Cardiac muscle cell (in vitro differentiated cells and primary cell): ENCODE measurements at regions not wholly inside any gene's neighbourhood (a gene's known extent, or its start where the extent isn't known, plus 50 kb on each side); places are given as distances from the start of the nearest gene placed in this dataset.

Experiments
- DNase-seq, 2 donors: peaks; one replicate each; pipeline versions ENCODE4 v3.0.0 to v3.0.0-alpha.2; 2010 to 2017; ENCODE audit warnings: low read depth in 1 of 2, low spot score in 1 of 2
- H3K27ac ChIP-seq: fragments of 200-600 bp; sonication (generic); 2 replicates; pipeline ENCODE4 v1.5.1; 2016
- H3K27me3 ChIP-seq: fragments of 200-600 bp; sonication (generic); 2 replicates; pipeline ENCODE4 v1.6.0; 2016; ENCODE audit warnings: control low read depth
- H3K36me3 ChIP-seq: fragments of 200-600 bp; sonication (generic); 2 replicates; pipeline ENCODE4 v1.5.1; 2016; ENCODE audit warnings: control low read depth
- H3K4me1 ChIP-seq: fragments of 200-600 bp; sonication (generic); 2 replicates; pipeline ENCODE4 v1.8.1; 2017; ENCODE audit warnings: low read depth, mild to moderate bottlenecking, mixed run types
- H3K4me3 ChIP-seq: fragments of 200-600 bp; sonication (generic); 2 replicates; pipeline ENCODE4 v1.5.1; 2016; ENCODE audit warnings: mild to moderate bottlenecking
- H3K9me3 ChIP-seq: fragments of 200-600 bp; sonication (generic); 2 replicates; pipeline ENCODE4 v1.5.1; 2017; ENCODE audit warnings: low read depth, mild to moderate bottlenecking, control low read depth
- TF ChIP-seq, protein P1 (sequence below): IDR thresholded peaks from 2 replicates; pipeline ENCODE4 v1.5.1; 2012; ENCODE audit warnings: low read depth, mild to moderate bottlenecking, low read length

- Histone ChIP-seq H3K27ac (no peak overlapping the region), H3K4me3 (no peak overlapping the region), H3K9me3 (no peaks in the 10 kb centered on the region), H3K36me3 (no peaks in the 10 kb centered on the region), H3K4me1 (peaks cover 4% of the 10 kb centered on the region), H3K27me3 (no peaks in the 10 kb centered on the region)
- TF ChIP-seq, protein P1, sequence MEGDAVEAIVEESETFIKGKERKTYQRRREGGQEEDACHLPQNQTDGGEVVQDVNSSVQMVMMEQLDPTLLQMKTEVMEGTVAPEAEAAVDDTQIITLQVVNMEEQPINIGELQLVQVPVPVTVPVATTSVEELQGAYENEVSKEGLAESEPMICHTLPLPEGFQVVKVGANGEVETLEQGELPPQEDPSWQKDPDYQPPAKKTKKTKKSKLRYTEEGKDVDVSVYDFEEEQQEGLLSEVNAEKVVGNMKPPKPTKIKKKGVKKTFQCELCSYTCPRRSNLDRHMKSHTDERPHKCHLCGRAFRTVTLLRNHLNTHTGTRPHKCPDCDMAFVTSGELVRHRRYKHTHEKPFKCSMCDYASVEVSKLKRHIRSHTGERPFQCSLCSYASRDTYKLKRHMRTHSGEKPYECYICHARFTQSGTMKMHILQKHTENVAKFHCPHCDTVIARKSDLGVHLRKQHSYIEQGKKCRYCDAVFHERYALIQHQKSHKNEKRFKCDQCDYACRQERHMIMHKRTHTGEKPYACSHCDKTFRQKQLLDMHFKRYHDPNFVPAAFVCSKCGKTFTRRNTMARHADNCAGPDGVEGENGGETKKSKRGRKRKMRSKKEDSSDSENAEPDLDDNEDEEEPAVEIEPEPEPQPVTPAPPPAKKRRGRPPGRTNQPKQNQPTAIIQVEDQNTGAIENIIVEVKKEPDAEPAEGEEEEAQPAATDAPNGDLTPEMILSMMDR: no peak
- no peak for DNase-seq
These were observed 277.0 kb upstream of the NRP1 start for GRCh38 chr10:33611423-33611822.

GRCh38 chr10:33609546-33609945 lies 275.1 kb upstream of the NRP1 start:
- no peak overlapping the region for H3K27ac ChIP-seq
- no peak for DNase-seq
- H3K36me3 ChIP-seq: no peaks in the 10 kb centered on the region
- no peaks in the 10 kb centered on the region for H3K27me3 ChIP-seq
- no peaks in the 10 kb centered on the region for H3K9me3 ChIP-seq
- TF ChIP-seq, protein P1: no peak
- H3K4me1 ChIP-seq: no peaks in the 10 kb centered on the region
- no peak overlapping the region for H3K4me3 ChIP-seq

DNA sequence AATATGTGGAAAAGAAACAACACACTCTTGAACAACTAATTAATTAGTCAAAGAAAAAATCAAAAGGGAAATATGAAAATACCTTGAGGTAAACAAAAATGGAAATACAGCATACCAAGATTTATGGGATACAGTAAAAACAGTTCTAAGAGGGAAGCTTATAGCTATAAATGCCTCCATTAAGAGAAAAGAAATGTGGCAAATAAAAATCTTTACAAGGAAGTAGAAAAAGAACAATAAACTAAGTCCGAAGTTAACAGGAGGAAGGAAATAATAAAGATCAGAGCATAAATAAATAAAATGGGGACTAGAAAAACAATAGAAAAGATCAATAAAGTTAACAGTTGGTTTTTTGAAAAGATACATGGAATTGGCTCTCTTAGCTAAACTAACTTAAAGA lies 267.8 kb upstream of the NRP1 start:
- no peak overlapping the region for H3K27ac ChIP-seq
- no peak for DNase-seq
- H3K4me1 ChIP-seq: no peaks in the 10 kb centered on the region
- H3K9me3 ChIP-seq: no peaks in the 10 kb centered on the region
- H3K27me3 ChIP-seq: no peaks in the 10 kb centered on the region
- TF ChIP-seq, protein P1: no peak
- no peak overlapping the region for H3K4me3 ChIP-seq
- no peaks in the 10 kb centered on the region for H3K36me3 ChIP-seq

DNA sequence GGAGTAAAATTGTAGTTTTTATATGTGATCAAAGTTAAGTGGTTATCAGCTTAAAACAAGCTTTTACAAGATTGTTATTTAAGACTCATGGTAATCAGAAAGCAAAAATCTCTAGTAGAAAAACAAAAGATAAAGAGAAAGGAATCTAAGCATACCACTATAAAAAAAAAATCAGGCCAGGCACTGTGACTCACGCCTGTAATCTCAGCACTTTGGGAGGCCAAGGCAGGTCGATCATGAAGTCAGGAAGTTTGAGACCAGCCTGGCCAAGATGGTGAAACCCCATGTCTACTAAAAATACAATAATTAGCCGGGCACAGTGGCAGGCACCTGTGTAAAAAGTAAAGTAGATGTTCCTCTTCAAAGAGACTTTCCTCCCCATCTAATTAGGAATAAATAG lies 265.9 kb upstream of the NRP1 start:
- no peaks in the 10 kb centered on the region for H3K4me1 ChIP-seq
- TF ChIP-seq, protein P1: no peak
- H3K4me3 ChIP-seq: no peak overlapping the region
- no peaks in the 10 kb centered on the region for H3K9me3 ChIP-seq
- H3K36me3 ChIP-seq: no peaks in the 10 kb centered on the region
- H3K27ac ChIP-seq: no peak overlapping the region
- peak in 1 of 2 donors; percentile 45 for DNase-seq
- no peaks in the 10 kb centered on the region for H3K27me3 ChIP-seq

DNA sequence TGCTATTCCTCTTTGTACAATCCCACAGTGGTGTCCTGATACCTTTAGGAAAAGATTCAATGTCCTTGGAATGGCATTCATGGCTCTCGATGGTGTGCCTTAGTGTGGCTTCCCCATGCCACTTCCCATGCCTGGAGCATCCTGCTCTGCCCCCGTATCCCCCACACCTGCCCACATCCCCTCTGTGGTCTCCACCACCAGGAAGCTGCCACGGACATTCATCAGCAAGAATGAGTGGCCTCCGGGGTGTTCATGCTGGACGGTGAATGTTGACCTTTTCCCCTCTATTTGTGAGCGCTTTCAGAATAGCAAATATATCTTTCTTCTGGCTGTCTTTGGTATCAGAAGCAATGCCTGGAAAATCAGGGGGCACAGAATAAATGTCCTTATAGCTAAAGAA lies 262.0 kb upstream of the NRP1 start:
- Histone ChIP-seq H3K9me3 (no peaks in the 10 kb centered on the region), H3K36me3 (no peaks in the 10 kb centered on the region), H3K4me3 (no peak overlapping the region), H3K27ac (no peak overlapping the region), H3K27me3 (no peaks in the 10 kb centered on the region), H3K4me1 (peaks cover 5% of the 10 kb centered on the region)
- no peak for DNase-seq
- TF ChIP-seq, protein P1: no peak

GRCh38 chr10:33594475-33594874 lies 260.0 kb upstream of the NRP1 start:
- no peak for DNase-seq
- Histone ChIP-seq H3K4me3 (no peak overlapping the region), H3K9me3 (no peaks in the 10 kb centered on the region), H3K4me1 (peaks cover 5% of the 10 kb centered on the region), H3K36me3 (no peaks in the 10 kb centered on the region), H3K27me3 (no peaks in the 10 kb centered on the region), H3K27ac (no peak overlapping the region)
- TF ChIP-seq, protein P1: no peak
